Activated T-cell treated with anti-CD3 and anti-CD28 coated beads, Interleukin-2, amount 50 U/mL, for 1 hour (primary cell): ENCODE measurements at regions not wholly inside any gene's neighbourhood (a gene's known extent, or its start where the extent isn't known, plus 50 kb on each side); places are given as distances from the start of the nearest gene placed in this dataset.
A peak's percentile ranks its signal among the peaks of the same experiment; 100 is the strongest.
"Not testable (repeated sequence)": the region's sequence is repeated elsewhere in the genome, so short reads cannot be mapped to it uniquely, and the experiment has no call there.

Experiments used
- DNase-seq: peaks from one replicate; pipeline ENCODE4 v3.0.0-alpha.2; 2020

DNA sequence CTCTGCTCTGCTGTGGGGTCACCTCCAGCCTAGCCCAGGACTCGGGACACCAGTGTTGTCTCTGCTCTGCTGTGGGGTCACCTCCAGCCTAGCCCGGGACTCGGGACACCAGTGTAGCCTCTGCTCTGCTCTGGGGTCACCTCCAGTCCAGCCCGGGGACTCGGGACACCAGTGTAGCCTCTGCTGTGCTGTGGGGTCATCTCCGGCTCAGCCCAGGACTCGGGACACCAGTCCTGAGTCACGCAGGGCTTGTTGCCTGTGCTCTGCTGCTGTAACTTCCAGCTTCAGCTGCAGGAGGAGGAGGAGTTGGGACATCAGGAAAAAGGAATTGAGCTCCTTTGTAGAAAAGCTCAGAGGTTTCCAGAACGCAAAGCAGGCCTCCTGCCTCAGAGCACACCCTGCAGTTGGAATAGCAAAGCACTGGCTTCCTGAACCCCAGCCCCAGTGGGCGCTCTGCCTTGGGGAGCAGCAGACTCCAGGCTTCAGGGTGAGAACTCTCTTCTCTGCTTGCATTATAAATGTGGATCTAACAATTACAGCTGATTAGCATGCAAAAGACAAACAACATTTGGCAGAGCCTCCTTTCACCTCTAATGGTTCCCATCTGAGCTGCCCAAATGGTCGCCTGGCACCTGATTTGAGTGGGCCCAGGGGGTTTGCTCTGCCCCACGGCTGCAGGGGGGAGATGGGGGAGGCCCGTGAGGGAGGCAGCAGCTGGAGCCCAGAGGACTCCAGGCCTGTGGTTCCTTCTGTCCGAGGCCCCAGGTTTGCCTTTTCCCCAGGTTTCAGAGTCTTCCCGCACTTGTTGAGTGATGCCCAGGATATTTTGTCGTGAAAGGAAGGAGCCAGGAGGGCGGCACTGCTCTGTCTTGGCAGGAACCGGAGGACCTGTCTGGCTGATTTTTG, 323.7 kb downstream of the ADGRD1 start:
- not testable (repeated sequence) for DNase-seq

DNA sequence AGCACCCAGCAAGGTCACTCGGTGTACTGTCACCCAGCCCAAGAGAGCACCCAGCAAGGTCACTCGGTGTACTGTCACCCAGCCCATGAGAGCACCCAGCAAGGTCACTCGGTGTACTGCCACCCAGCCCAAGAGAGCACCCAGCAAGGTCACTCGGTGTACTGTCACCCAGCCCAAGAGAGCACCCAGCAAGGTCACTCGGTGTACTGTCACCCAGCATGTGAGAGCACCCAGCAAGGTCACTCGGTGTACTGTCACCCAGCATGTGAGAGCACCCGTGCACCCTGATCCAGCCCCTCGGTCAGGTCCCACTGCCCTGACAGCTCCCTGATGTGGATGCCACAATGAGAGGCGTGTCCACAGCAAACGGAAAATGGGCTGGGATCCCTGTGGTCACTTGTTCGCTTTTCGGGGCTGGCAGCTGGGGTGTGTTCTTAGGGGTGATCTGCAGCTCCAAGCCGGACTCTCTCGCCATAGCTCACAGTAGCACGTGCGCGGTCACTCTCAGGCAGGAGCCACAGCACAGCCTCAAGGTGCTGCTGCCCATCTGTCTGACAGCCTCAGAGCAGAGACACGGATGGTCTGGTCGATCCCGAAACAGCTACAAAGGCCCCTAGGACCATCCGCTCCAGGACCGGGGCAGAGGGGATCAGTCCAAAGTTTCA, 324.9 kb downstream of the ADGRD1 start:
- DNase-seq, result not testable (repeated sequence)

DNA sequence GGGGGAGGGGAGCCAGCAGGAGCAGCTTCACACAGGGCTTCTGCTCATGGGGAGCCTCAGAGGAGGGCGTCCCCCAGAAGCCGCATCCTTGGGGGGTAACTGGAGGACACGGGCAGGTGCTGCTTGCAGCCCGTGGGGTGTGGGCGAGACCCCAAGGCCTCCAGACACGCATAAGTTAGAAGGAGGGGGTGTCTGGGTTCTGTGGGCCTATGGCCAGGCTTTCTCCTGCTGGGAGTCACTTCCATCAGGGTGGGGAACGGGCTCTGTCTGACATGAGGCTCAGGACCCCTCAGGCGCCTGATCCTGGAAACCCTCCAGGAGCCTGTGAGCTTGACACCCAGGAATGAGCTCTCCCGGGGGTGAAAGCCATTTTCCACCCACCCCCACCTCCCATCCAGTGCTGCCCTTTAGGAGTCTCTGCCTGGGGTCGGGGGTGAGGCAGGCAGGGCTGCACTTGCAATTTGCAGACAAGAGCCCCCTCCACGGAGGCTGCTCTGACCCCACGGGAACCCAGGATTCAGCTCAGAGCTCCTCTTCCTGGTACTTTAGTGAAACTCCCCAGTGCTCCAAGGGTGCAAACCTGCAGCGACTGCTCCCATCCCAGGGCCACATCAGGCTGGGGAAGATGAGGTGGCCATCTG, 325.7 kb downstream of the ADGRD1 start:
- DNase-seq, result no peak

DNA sequence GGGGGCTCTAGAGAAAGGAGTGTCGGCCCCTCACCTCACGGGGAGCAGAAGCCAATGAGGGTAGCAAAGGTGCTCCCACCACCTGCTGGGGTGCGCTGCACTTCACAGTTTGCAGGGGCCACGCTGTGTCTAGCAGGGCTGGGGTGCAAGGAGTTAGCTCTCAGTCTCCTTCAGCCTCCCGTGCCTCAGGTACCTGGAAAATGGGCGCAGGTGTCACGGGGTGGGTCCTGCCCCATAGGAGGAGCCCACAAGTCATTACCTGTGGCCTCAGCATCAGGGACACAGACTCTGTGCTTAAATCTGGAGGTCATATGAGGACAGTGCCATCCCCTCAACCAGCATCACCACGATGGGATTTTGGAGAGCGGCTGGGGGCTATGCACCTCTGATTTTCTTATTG, 326.7 kb downstream of the ADGRD1 start:
- no peak for DNase-seq

DNA sequence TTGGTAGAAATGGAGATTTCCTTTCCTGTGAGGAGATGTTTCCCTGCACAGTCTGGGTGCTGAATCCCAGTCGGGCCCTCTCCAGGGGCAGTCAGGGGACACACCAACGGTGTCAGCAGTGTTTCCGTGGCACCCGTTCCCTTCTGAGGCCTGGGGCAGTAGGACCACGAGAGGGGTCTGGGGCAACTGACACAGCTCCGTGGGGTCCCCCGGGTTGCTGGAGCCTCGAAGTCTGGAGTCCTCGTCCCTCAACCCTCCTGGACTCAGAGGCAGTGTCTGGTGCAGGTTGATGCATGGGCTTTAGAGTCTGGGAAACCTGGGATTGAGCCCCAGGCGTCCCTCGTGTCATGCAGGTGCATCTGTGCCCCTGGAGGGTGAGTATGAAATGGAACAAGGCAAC, 327.3 kb downstream of the ADGRD1 start:
- no peak for DNase-seq

DNA sequence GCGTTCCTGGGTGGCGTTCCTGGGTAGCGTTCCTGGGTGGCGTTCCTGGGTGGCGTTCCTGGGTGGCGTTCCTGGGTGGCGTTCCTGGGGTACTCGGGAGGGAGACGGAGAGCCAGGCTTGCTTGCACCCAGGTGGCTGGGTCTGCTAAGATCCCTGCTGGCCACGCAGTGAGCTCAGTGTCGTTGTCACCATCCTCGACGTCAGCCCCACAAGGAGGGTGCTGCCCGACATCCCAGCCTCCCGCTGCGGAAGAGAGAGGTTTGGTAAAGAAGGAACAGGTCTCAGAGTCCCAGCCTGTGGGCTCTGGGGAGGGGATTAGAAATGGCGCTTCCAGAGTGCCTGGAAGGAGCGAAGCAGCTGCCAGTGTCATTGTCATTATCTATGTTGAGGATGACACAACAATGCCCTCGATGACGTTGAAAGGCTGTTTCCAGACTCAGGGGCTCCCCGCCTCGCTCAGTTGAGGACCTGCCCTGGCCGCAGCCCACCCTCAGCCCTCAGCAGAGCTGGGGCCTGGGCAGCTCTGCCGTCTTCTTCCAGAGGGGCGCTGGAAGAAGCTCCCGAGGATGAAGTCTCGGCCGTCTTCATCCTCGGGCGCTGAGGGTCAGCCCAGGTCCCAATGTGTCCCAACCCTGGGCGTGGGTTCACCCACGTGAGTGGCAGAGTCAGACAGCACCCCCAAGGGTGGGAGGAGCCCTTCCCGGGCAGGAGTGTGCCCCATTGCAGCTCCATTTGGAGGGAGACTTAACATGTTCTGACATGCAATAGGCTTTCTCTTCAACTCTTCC, 328.8 kb downstream of the ADGRD1 start:
- peak; percentile 6 for DNase-seq

DNA sequence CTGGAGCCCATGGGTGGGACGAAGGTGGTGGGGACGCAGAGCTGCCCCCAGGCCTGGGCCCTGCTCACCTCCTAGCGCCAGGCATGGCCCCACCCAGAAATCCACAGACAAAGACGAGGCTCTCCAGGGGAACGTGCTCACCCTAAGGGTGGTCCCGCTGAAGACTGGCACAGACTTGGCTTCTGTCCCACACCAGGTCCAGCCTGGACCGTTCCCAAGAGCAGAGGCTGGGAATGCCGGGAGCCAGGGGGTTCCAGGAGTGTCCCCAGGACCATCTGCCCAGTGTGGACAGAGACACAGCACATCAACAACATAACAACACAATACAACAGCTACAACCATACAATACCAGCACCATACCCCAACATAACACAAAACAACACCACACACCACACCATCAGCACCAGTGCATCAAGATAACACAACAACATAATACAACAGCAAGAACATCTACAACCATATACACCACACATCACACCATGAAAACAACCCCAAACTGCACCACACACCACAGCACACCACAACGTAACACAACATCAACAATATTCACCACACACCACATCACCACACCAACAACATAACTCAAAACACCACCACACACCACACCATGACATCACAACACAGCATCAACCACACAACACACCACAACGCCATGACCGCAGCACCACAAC, 329.6 kb downstream of the ADGRD1 start:
- no peak for DNase-seq

DNA sequence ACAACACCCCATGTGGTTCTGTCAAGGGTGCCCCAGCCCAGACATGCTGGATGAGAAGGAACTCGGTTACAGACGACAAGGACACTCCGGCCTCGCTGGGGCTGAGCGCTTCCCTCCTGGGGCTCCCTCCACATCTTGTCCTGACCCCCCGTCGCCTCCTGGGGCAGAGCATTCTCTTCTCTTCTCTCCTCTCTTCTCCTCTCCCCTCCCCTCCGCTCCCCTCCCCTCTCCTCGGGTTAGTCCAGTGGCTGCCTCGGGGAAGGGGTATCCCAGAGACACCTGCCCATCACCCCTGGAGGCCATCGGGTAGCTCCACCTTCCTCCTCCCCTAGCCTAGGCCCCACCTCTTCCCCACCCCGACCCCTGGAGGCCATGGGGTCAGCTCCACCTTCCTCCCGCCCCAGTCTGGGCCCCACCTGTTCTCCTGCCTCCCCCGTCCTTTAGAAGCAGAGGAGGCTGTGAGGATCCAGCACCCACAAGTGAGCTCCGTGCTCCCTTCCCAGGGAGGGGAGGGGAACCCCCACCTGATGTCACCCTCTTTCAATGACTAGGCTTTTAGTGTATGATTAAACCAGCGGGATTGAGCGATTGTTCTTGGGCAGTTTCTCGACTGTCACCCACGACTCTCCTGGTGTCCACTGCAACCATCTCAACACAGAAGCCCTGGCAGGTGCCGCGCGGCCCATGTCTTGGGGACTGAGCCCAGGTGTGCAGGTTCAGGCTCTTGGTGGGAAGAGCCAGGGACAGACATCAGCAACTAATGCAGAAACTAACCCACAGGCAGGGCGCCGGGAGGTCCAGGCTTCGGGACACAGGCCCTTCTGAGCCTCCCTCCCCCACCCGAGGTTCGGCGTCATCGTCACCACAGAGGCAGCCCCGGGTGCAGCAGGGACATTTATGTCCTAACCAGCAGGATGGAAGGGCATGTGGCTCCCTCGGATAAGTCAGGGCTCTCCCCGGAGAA, 330.4 kb downstream of the ADGRD1 start:
- not testable (repeated sequence) for DNase-seq

DNA sequence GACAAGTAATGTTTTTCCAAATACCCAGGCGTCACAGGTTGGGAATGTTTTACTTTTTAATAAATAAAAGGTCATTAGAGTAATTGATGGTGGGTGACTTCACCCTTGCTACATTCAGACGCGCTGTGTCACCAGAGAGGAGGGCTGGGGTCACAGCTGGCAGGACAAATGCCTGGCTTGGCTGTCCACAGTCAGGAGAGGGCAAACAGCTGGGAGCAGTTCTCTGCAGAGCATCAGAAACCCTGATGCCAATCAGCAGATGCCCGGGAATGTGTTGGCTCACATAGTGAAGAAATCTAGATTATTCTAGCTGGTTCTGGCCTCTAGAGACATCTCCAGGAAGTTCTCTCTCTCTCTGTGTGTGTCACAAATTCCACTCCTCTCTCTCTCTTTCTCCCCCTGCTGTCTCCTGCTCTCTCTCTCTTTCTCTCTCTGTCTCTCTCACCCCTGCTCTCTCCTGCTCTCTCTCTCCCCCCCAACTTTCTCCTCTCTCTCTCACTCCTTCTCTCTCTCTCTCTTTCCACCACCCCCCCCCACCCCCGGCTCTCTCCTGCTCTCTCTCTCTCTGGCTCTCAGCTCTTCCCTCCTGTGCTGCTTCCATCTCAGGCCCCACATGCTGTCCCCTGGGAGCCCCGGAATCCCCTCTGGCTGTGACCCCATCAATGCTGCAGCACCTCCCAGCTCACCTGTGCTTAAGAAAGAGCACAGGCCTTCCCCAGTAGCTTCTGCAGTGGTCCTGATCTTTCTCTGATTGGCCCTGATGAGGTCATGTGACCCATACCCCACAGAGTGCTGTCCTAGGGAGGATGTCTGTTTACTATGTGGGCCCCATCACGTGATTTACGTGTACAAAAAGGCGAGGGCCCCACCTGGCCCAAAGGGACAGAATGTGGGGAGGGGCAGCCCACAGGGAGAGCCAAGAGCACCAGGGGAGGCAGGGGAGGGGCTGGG, 331.5 kb downstream of the ADGRD1 start:
- DNase-seq, result not testable (repeated sequence)

DNA sequence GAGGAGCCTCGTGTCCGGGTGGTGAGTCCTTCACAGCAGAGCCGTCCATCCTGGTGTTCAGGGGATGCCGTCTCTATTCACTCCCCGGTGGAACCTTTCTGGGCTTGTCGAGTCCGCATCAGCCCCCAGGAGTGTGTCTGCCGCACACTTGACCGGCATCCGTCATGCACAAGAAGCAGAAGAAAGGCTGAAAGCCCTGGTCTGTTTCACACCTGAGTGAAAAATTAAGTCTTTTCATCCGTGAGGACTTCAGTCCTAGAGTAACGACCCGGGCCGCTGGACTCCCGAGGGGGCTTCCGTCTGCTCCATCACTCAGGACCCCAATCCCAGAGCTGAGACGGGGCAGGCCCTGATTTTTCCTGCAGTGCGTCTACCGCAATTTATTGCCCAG, 332.2 kb downstream of the ADGRD1 start:
- not testable (repeated sequence) for DNase-seq

DNA sequence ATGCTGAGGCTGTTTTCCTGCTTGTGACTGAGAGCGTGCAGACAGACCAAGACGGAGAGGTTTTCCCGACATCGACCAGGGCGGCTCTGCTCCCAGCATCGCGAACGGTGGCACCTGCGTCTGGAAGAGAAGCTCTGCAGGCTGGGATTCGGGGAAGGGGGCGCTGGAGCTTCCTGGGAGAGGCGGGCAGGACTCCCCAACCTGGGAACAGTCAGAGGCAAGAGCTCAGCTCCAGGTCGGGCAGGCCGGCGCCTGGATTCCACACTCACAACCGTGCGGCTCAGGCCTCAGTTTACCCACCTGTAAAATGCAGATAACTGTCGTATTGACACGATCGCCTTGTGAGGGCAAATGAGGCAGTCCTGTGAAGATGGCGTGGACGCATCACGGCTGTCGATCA, 332.6 kb downstream of the ADGRD1 start:
- not testable (repeated sequence) for DNase-seq

DNA sequence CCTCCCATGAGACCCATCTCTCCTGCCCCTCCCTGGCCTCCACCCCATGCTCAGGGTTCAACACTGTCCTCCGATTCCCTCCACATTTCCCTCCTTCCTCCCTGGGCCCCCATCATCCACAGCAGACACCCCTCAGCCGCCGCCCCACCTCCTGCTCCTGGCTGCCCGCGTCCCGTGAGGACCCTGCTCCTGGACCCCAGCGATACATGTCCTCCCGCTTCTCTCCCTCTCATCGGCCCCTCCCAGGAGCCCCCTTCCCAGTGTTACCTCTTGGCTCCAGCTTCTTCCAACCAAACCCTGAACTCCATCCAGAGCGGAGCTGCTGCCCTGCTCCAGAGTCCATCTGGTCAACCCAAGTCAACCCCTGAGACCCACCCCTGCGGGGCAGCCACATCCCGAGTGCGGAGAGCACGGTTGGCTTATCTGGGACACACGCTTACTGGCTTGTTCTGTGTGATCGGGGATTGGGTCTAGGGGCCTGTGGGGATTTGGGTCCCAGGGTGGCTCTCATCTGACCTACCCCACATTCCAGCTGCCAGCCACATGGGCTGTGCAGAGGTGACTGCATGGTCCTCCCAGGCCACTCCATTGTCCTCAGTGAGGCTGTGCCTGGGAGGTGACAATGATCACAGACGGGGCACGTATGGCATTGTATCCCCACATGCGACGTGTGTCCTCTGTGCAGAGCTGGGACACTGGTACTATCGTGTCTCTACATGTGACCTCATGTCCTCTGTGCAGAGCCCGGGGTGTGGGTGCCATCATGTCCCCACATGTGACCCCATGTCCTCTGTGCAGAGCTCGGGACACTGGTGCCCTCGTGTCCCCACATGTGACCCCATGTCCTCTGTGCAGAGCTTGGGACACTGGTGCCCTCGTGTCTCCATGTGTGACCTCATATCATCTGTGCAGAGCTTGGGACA, 333.6 kb downstream of the ADGRD1 start:
- no peak for DNase-seq

DNA sequence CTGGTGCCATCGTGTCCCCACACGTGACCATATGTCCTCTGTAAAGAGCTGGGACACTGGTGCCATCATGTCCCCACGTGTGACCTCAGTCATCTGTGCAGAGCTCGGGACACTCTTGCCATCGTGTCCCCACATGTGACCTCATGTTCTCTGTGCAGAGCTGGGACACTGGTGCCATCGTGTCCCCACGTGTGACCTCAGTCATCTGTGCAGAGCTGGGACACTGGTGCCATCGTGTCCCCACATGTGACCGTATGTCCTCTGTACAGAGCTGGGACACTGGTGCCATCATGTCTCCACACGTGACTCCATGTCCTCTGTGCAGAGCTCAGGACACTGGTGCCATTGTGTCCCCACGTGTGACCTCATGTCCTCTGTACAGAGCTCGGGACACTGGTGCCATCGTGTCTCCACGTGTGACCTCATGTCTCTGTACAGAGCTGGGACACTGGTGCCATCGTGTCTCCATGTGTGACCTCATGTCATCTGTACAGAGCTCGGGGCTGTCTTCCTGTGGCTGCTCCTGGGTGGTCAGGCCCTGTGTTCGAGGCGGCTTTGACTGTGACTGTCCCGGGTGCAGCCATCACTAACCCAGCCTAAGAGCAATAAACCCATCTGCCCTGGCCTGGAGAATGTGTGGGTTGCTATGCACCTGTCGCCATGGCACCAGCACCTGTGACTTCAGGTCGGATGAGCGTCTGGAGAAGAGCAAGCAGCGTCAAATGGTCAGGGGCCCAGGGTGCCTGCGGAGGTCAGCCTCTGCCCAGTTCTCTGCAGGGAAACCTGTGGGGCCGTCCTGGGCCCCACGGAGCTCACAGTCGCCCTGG, 334.4 kb downstream of the ADGRD1 start:
- no peak for DNase-seq

DNA sequence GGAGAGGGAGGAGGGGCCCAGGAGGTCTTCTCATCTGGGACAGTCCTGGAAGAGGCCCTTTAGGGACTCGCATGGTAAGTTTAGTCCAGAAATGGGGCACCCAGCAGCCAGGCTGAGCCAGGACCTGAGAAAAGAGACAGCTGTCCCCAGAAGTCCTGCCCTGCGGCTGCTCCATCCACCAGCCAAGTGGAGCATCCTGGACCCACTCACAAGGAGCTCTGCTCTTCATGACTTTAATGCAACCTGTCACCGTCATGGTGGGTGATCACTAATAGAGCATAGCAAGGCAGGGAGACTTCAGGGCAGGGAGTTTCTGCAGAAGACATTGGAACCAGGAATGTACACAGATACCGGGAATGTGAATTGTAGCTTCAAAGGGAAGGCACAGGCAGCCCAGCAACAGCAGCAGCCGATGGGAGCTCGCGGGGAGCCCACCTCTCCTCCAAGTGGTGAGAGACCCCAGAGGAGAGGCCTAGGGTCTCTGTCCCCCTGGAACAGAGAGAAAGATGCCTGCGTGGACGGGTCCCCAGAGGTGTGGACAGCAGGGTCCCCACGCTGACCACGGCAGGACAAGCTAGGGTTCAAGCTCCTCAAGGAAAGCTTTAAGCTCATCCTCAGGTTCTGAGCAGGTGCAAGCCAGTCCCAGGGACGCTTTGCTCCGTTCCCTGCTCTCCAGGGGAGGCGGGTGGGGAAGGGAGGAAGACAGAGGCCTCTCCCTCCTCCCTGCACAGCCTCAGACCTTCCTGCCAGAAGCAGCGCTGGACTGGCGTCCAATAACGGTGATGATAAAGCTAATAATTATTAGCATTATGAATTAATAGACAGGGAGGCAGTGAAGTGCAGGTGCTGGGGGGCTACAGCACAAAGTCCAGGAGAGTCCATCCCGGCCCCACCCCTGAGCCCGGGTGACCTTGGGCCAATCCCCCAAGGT, 335.3 kb downstream of the ADGRD1 start:
- not testable (repeated sequence) for DNase-seq

DNA sequence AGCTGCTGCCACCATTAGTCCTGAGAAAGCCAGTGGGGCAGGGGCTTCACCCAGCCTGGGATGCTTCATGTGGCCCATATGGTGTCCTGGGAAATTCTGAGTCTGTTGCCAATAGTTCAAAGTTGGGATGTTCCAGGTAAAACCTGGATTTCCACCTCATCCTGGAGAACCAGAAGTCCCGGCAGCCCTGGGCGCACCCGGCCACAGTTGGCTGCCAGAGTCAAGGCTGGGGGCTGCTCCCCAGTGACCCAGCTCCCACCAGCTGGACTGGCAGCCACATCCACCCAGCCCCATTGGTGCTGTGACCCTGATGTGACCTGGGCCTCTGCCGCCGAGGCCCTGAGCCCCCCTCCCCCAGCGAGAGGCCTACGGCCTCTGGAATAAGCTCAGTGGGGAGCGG, 336.1 kb downstream of the ADGRD1 start:
- not testable (repeated sequence) for DNase-seq

DNA sequence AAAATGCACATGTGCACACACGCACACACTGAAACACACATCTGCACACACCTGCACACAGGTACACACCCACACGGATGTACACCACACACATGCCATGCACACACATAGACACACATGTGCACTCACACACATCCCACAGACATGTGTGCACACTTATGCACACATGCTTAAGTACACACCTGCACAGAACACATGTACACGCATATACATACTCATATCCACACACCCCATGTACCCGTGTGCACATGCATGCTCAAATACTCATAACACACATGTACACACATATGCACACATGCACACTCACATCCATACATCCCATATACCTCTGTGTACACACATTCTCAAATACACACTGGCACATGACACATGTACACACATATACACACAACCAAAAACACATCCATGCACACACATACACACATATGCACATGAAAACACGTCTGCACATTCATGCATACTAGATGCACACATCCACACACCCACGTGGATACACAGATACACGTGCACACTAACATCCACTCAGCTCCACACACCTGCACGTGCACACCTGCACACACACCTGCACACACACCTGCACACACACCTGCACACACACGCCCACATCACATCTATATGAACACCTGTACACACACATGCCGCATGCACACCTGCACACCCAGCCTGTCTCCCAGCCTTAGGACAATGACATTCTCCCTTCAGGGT, 336.7 kb downstream of the ADGRD1 start:
- DNase-seq, result no peak
